ENCODE measurements at regions not wholly inside any gene's neighbourhood (a gene's known extent, or its start where the extent isn't known, plus 50 kb on each side); places are given as distances from the start of the nearest gene placed in this dataset.

GRCh38 chr5:54727874-54728587 is 210.5 kb downstream of the SNX18 start:
- Histone ChIP-seq H3K36me3 (no peaks in the 10 kb centered on the region), H3K27me3 (no peaks in the 10 kb centered on the region), H3K4me3 (no peak overlapping the region), H3K9me3 (ENCODE audit: low read depth) (no peaks in the 10 kb centered on the region), H3K27ac (no peak overlapping the region), H3K4me1 (ENCODE audit: low read depth) (peaks cover 5% of the 10 kb centered on the region)
- no peak for DNase-seq (ENCODE audit: low read depth in 1 of 2, low spot score in 1 of 2)
- TF ChIP-seq CTCF (IDR thresholded peaks at IDR 0.05; ENCODE audit: low read depth, low read length): no peak

- no peak for DNase-seq (ENCODE audit: low read depth in 1 of 2, low spot score in 1 of 2)
- Histone ChIP-seq H3K4me1 (ENCODE audit: low read depth) (peaks cover 22% of the 10 kb centered on the region), H3K27me3 (no peaks in the 10 kb centered on the region), H3K4me3 (no peak overlapping the region), H3K9me3 (ENCODE audit: low read depth) (no peaks in the 10 kb centered on the region), H3K36me3 (no peaks in the 10 kb centered on the region), H3K27ac (no peak overlapping the region)
- no peak for TF ChIP-seq CTCF (IDR thresholded peaks at IDR 0.05; ENCODE audit: low read depth, low read length)
These were observed 208.1 kb downstream of the SNX18 start for GRCh38 chr5:54725391-54726280.

GRCh38 chr5:54722846-54723433 is 205.4 kb downstream of the SNX18 start:
- Histone ChIP-seq H3K36me3 (no peaks in the 10 kb centered on the region), H3K9me3 (ENCODE audit: low read depth) (no peaks in the 10 kb centered on the region), H3K4me3 (no peak overlapping the region), H3K4me1 (ENCODE audit: low read depth) (peaks cover 44% of the 10 kb centered on the region), H3K27ac (peak overlapping the region; percentile 80), H3K27me3 (no peaks in the 10 kb centered on the region)
- TF ChIP-seq CTCF (IDR thresholded peaks at IDR 0.05; ENCODE audit: low read depth, low read length): no peak
- DNase-seq (ENCODE audit: low read depth in 1 of 2, low spot score in 1 of 2): no peak

- no peak for TF ChIP-seq CTCF (IDR thresholded peaks at IDR 0.05; ENCODE audit: low read depth, low read length)
- DNase-seq (ENCODE audit: low read depth in 1 of 2, low spot score in 1 of 2): peak in 1 of 2 donors; percentile 63
- H3K36me3 ChIP-seq: no peaks in the 10 kb centered on the region
These were observed 204.5 kb downstream of the SNX18 start for GRCh38 chr5:54721951-54722654.

GRCh38 chr5:54721116-54721515 is 203.6 kb downstream of the SNX18 start:
- no peaks in the 10 kb centered on the region for H3K27me3 ChIP-seq
- H3K27ac ChIP-seq: peak overlapping the region; percentile 80
- DNase-seq (ENCODE audit: low read depth in 1 of 2, low spot score in 1 of 2): no peak
- H3K9me3 ChIP-seq (ENCODE audit: low read depth): no peaks in the 10 kb centered on the region
- peaks cover 44% of the 10 kb centered on the region for H3K4me1 ChIP-seq (ENCODE audit: low read depth)
- no peak for TF ChIP-seq CTCF (IDR thresholded peaks at IDR 0.05; ENCODE audit: low read depth, low read length)
- H3K36me3 ChIP-seq: no peaks in the 10 kb centered on the region
- no peak overlapping the region for H3K4me3 ChIP-seq

More at GRCh38 chr5:54721951-54722654, 204.5 kb downstream of the SNX18 start:
- Histone ChIP-seq H3K4me1 (ENCODE audit: low read depth) (peaks cover 44% of the 10 kb centered on the region), H3K27ac (peak overlapping the region; percentile 80), H3K9me3 (ENCODE audit: low read depth) (no peaks in the 10 kb centered on the region), H3K4me3 (no peak overlapping the region), H3K27me3 (no peaks in the 10 kb centered on the region)

Data from cardiac muscle cell (in vitro differentiated cells and primary cell).